ENCODE measurements at regions not wholly inside any gene's neighbourhood (a gene's known extent, or its start where the extent isn't known, plus 50 kb on each side); places are given as distances from the start of the nearest gene placed in this dataset.

DNA sequence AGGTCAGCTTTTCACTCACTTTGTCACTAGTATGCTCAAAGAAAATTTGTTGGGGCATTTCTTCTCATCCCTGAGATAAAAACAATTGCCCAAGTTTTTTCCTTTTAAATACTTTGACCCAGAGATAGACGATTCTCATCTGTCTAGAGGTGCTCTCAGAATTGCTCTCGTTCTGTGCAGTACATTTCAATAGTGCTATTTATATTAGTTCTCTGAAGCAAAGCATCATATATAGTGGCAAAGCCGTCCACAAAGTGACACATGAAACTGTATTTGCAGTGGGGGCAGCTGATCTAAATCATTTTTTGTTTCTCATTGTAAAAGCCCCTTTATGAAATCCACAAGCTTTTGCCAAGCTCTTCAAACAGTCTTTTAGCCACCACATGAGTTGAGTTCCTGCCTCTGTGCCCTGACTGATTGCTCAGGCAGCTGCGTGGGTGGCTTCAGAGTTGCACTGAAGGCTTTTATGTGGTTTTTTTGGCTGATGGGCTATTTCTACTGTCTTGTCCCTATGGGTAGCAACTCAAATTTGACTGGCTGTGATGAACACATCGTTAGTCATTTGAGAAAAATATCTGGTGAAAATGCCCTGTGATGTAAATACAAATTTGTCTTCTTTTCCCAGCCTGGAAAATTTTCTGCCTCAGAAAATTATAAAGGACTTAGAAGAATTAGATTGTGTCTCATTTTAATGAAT, 119.1 kb upstream of the OTUD4 start:
- peak overlapping the region; percentile 76; the same call in 1 of the 2 replicates for H2AFZ ChIP-seq (ENCODE audit: low read length)
- peak; percentile 88 for DNase-seq
- no peaks in the 10 kb centered on the region for H4K20me1 ChIP-seq (ENCODE audit: insufficient read depth, low read depth, low read length)
- no peaks in the 10 kb centered on the region for H3K79me2 ChIP-seq (ENCODE audit: low read length)
- H3K27ac ChIP-seq (ENCODE audit: low read length): peak overlapping the region; percentile 97
- peaks cover 34% of the 10 kb centered on the region for H3K4me1 ChIP-seq (ENCODE audit: low read length)
- H3K4me2 ChIP-seq (ENCODE audit: low read depth, low read length, poor library complexity, severe bottlenecking): peak overlapping the region; percentile 68
- H3K27me3 ChIP-seq (ENCODE audit: low read length): no peaks in the 10 kb centered on the region
- peak overlapping the region; percentile 46 for H3K4me3 ChIP-seq (ENCODE audit: low read length)
- H3K9me3 ChIP-seq (ENCODE audit: low read length): no peaks in the 10 kb centered on the region
- peak overlapping the region; percentile 56 for H3K9ac ChIP-seq (ENCODE audit: low read length)
- no peaks in the 10 kb centered on the region for H3K9me2 ChIP-seq (replicated peaks; ENCODE audit: insufficient read depth, low read length)
- H3K36me3 ChIP-seq (ENCODE audit: insufficient read depth, low read length): no peaks in the 10 kb centered on the region

DNA sequence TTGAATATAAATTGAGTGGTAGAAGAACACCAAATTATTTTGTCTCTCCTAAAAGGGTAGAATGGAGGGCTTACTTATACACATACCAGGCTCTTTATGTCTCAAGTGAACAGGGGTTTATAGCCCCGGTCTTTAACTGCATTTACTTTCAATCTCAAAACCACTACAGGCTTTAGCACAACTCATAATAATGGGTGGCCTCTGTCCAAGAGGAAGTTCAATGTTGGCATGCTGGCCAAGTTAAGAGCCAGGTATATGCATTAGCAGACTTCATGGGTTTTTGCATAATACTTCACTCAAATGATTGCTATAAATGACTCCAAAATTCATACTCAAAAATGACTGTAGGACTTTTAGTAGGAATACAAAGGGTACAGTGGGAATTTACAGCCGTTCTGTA, 118.5 kb upstream of the OTUD4 start:
- H3K9me3 ChIP-seq (ENCODE audit: low read length): no peaks in the 10 kb centered on the region
- DNase-seq: peak; percentile 79
- no peaks in the 10 kb centered on the region for H3K79me2 ChIP-seq (ENCODE audit: low read length)
- peak overlapping the region; percentile 56 for H3K9ac ChIP-seq (ENCODE audit: low read length)
- peak overlapping the region; percentile 68 for H3K4me2 ChIP-seq (ENCODE audit: low read depth, low read length, poor library complexity, severe bottlenecking)
- H3K36me3 ChIP-seq (ENCODE audit: insufficient read depth, low read length): no peaks in the 10 kb centered on the region
- H3K4me3 ChIP-seq (ENCODE audit: low read length): peak overlapping the region; percentile 46
- peak overlapping the region; percentile 97 for H3K27ac ChIP-seq (ENCODE audit: low read length)
- H3K9me2 ChIP-seq (replicated peaks; ENCODE audit: insufficient read depth, low read length): no peaks in the 10 kb centered on the region
- no peaks in the 10 kb centered on the region for H3K27me3 ChIP-seq (ENCODE audit: low read length)
- no peaks in the 10 kb centered on the region for H4K20me1 ChIP-seq (ENCODE audit: insufficient read depth, low read depth, low read length)
- H3K4me1 ChIP-seq (ENCODE audit: low read length): peaks cover 34% of the 10 kb centered on the region
- H2AFZ ChIP-seq (ENCODE audit: low read length): peak overlapping the region; percentile 76; the same call in 1 of the 2 replicates

- H3K36me3 ChIP-seq (ENCODE audit: insufficient read depth, low read length): no peaks in the 10 kb centered on the region
- H4K20me1 ChIP-seq (ENCODE audit: insufficient read depth, low read depth, low read length): no peaks in the 10 kb centered on the region
- H3K9me3 ChIP-seq (ENCODE audit: low read length): no peaks in the 10 kb centered on the region
- no peak overlapping the region for H3K9ac ChIP-seq (ENCODE audit: low read length)
- H3K27ac ChIP-seq (ENCODE audit: low read length): peak overlapping the region; percentile 97
- H3K4me1 ChIP-seq (ENCODE audit: low read length): peaks cover 34% of the 10 kb centered on the region
- H3K79me2 ChIP-seq (ENCODE audit: low read length): no peaks in the 10 kb centered on the region
- H3K4me2 ChIP-seq (ENCODE audit: low read depth, low read length, poor library complexity, severe bottlenecking): no peak overlapping the region
- no peak overlapping the region for H3K4me3 ChIP-seq (ENCODE audit: low read length)
- DNase-seq: no peak
- H3K9me2 ChIP-seq (replicated peaks; ENCODE audit: insufficient read depth, low read length): no peaks in the 10 kb centered on the region
- H3K27me3 ChIP-seq (ENCODE audit: low read length): no peaks in the 10 kb centered on the region
- no peak overlapping the region for H2AFZ ChIP-seq (ENCODE audit: low read length)
Observed at GRCh38 chr4:145297556-145297955, 117.2 kb upstream of the OTUD4 start.

DNA sequence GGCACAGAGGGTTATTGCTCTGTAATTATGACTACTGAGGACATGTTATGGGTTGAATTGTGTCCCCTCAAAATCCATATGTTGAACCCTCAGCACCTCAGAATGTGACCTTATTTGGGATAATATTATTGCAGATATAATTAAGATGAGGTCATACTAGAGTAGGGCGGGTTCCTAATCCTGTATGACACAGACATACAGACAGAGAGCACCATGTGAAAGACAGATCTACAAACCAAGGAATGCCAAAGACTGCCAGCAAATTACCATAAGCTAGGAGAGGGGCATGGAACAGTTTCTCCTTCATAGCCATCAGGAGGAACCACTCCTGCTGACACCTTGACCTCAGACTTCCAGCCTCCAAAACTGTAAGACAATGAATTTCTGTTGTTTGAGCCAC, 115.2 kb upstream of the OTUD4 start:
- Histone ChIP-seq H3K9me2 (replicated peaks; ENCODE audit: insufficient read depth, low read length) (no peaks in the 10 kb centered on the region), H3K27me3 (ENCODE audit: low read length) (no peaks in the 10 kb centered on the region), H2AFZ (ENCODE audit: low read length) (no peak overlapping the region), H3K36me3 (ENCODE audit: insufficient read depth, low read length) (no peaks in the 10 kb centered on the region), H3K4me3 (ENCODE audit: low read length) (no peak overlapping the region), H3K79me2 (ENCODE audit: low read length) (no peaks in the 10 kb centered on the region), H3K4me1 (ENCODE audit: low read length) (peaks cover 34% of the 10 kb centered on the region), H4K20me1 (ENCODE audit: insufficient read depth, low read depth, low read length) (no peaks in the 10 kb centered on the region), H3K27ac (ENCODE audit: low read length) (no peak overlapping the region), H3K4me2 (ENCODE audit: low read depth, low read length, poor library complexity, severe bottlenecking) (no peak overlapping the region), H3K9me3 (ENCODE audit: low read length) (no peaks in the 10 kb centered on the region), H3K9ac (ENCODE audit: low read length) (no peak overlapping the region)
- no peak for DNase-seq

GRCh38 chr4:145295122-145295521, 114.7 kb upstream of the OTUD4 start:
- peaks cover 30% of the 10 kb centered on the region for H3K4me1 ChIP-seq (ENCODE audit: low read length)
- H3K27ac ChIP-seq (ENCODE audit: low read length): no peak overlapping the region
- H2AFZ ChIP-seq (ENCODE audit: low read length): no peak overlapping the region
- no peaks in the 10 kb centered on the region for H3K9me3 ChIP-seq (ENCODE audit: low read length)
- no peak for DNase-seq
- H3K4me2 ChIP-seq (ENCODE audit: low read depth, low read length, poor library complexity, severe bottlenecking): no peak overlapping the region
- no peak overlapping the region for H3K9ac ChIP-seq (ENCODE audit: low read length)
- H3K27me3 ChIP-seq (ENCODE audit: low read length): no peaks in the 10 kb centered on the region
- no peaks in the 10 kb centered on the region for H3K79me2 ChIP-seq (ENCODE audit: low read length)
- H3K4me3 ChIP-seq (ENCODE audit: low read length): no peak overlapping the region
- no peaks in the 10 kb centered on the region for H3K9me2 ChIP-seq (replicated peaks; ENCODE audit: insufficient read depth, low read length)
- H4K20me1 ChIP-seq (ENCODE audit: insufficient read depth, low read depth, low read length): no peaks in the 10 kb centered on the region
- no peaks in the 10 kb centered on the region for H3K36me3 ChIP-seq (ENCODE audit: insufficient read depth, low read length)

- Histone ChIP-seq H3K9ac (ENCODE audit: low read length) (no peak overlapping the region), H3K4me3 (ENCODE audit: low read length) (no peak overlapping the region), H3K79me2 (ENCODE audit: low read length) (no peaks in the 10 kb centered on the region), H3K9me3 (ENCODE audit: low read length) (no peaks in the 10 kb centered on the region), H3K27ac (ENCODE audit: low read length) (no peak overlapping the region), H4K20me1 (ENCODE audit: insufficient read depth, low read depth, low read length) (no peaks in the 10 kb centered on the region), H3K4me1 (ENCODE audit: low read length) (peaks cover 15% of the 10 kb centered on the region), H3K4me2 (ENCODE audit: low read depth, low read length, poor library complexity, severe bottlenecking) (no peak overlapping the region), H3K9me2 (replicated peaks; ENCODE audit: insufficient read depth, low read length) (no peaks in the 10 kb centered on the region), H3K27me3 (ENCODE audit: low read length) (no peaks in the 10 kb centered on the region), H3K36me3 (ENCODE audit: insufficient read depth, low read length) (no peaks in the 10 kb centered on the region), H2AFZ (ENCODE audit: low read length) (no peak overlapping the region)
- DNase-seq: no peak
Observed at GRCh38 chr4:145293658-145294057, 113.3 kb upstream of the OTUD4 start.

GRCh38 chr4:145290955-145291354, 110.6 kb upstream of the OTUD4 start:
- Histone ChIP-seq H3K9me3 (ENCODE audit: low read length) (no peaks in the 10 kb centered on the region), H3K36me3 (ENCODE audit: insufficient read depth, low read length) (no peaks in the 10 kb centered on the region), H3K9ac (ENCODE audit: low read length) (no peak overlapping the region), H3K79me2 (ENCODE audit: low read length) (no peaks in the 10 kb centered on the region), H2AFZ (ENCODE audit: low read length) (no peak overlapping the region), H4K20me1 (ENCODE audit: insufficient read depth, low read depth, low read length) (no peaks in the 10 kb centered on the region), H3K9me2 (replicated peaks; ENCODE audit: insufficient read depth, low read length) (no peaks in the 10 kb centered on the region), H3K4me2 (ENCODE audit: low read depth, low read length, poor library complexity, severe bottlenecking) (no peak overlapping the region), H3K4me1 (ENCODE audit: low read length) (no peaks in the 10 kb centered on the region), H3K27ac (ENCODE audit: low read length) (no peak overlapping the region), H3K27me3 (ENCODE audit: low read length) (no peaks in the 10 kb centered on the region), H3K4me3 (ENCODE audit: low read length) (no peak overlapping the region)
- no peak for DNase-seq

- Histone ChIP-seq H3K79me2 (ENCODE audit: low read length) (no peaks in the 10 kb centered on the region), H4K20me1 (ENCODE audit: insufficient read depth, low read depth, low read length) (no peaks in the 10 kb centered on the region), H3K4me2 (ENCODE audit: low read depth, low read length, poor library complexity, severe bottlenecking) (no peak overlapping the region), H3K36me3 (ENCODE audit: insufficient read depth, low read length) (no peaks in the 10 kb centered on the region), H3K27ac (ENCODE audit: low read length) (no peak overlapping the region), H3K4me3 (ENCODE audit: low read length) (no peak overlapping the region), H3K9ac (ENCODE audit: low read length) (no peak overlapping the region), H3K27me3 (ENCODE audit: low read length) (no peaks in the 10 kb centered on the region), H3K9me3 (ENCODE audit: low read length) (no peaks in the 10 kb centered on the region), H3K4me1 (ENCODE audit: low read length) (no peaks in the 10 kb centered on the region), H3K9me2 (replicated peaks; ENCODE audit: insufficient read depth, low read length) (no peaks in the 10 kb centered on the region), H2AFZ (ENCODE audit: low read length) (no peak overlapping the region)
- DNase-seq: no peak
Observed at GRCh38 chr4:145289403-145290076, 109.2 kb upstream of the OTUD4 start.

Data from Karpas-422 (cell line).